ENCODE measurements at regions not wholly inside any gene's neighbourhood (a gene's known extent, or its start where the extent isn't known, plus 50 kb on each side); places are given as distances from the start of the nearest gene placed in this dataset.

DNA sequence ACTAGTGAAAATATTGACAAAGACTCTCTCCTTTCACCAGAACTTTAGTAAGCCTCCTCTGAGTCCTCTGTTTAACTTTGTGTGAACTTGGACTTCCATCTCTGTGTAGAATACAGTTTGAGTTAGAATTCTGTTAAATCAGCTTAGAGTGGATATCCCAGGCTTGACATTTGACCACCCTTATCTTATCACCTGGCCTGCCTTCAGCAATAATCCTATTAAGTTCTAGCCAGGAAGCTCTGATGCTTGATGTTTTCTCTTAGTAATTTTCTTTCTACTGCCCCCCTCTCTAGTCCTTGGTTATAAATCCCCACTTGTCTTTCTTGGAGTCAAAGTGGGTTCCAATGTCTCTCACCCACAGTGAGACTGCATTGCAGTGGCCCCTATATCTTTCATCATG lies 702.7 kb upstream of the GCFC2 start:
- TF ChIP-seq, protein P1, sequence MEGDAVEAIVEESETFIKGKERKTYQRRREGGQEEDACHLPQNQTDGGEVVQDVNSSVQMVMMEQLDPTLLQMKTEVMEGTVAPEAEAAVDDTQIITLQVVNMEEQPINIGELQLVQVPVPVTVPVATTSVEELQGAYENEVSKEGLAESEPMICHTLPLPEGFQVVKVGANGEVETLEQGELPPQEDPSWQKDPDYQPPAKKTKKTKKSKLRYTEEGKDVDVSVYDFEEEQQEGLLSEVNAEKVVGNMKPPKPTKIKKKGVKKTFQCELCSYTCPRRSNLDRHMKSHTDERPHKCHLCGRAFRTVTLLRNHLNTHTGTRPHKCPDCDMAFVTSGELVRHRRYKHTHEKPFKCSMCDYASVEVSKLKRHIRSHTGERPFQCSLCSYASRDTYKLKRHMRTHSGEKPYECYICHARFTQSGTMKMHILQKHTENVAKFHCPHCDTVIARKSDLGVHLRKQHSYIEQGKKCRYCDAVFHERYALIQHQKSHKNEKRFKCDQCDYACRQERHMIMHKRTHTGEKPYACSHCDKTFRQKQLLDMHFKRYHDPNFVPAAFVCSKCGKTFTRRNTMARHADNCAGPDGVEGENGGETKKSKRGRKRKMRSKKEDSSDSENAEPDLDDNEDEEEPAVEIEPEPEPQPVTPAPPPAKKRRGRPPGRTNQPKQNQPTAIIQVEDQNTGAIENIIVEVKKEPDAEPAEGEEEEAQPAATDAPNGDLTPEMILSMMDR (IDR thresholded peaks at IDR 0.05): no peak
- TF ChIP-seq POLR2A (IDR thresholded peaks at IDR 0.05): no peak
